Activated T-helper 1 cell treated with Interleukin-2 at 50 U/mL for 16 hours (primary cell): ENCODE measurements at regions not wholly inside any gene's neighbourhood (a gene's known extent, or its start where the extent isn't known, plus 50 kb on each side); places are given as distances from the start of the nearest gene placed in this dataset.

Experiments used
- DNase-seq: peaks from one replicate; pipeline ENCODE4 v3.0.0-alpha.2; 2020; ENCODE audit warnings: low read depth

GRCh38 chr12:125193376-125194152 is 128.3 kb downstream of the AACS start:
- DNase-seq: no peak

GRCh38 chr12:125194163-125194773 is 129.0 kb downstream of the AACS start:
- no peak for DNase-seq

- DNase-seq: no peak
Measured at GRCh38 chr12:125194987-125195386, 129.8 kb downstream of the AACS start.

- DNase-seq: no peak
Measured at GRCh38 chr12:125197326-125197725, 132.1 kb downstream of the AACS start.

DNA sequence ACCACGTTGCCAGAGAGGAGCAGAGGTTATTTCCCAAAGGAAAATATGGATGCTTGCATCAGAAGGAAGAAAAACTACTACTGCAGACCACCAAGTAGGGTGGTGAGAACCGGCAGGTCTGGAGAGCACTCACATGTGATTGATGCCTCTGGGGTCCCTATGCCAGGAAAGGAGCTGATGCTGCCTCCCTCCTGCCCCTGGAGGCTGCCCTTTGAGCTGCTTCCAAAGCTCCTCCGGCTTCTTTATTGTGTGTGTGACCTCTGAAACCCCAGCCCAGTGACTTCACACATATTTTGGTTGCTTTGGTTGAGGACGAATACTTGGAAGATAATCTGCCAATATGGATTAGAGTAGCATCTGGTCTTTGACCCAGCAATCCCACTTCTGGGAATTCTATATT is 133.4 kb downstream of the AACS start:
- no peak for DNase-seq

GRCh38 chr12:125201090-125201489 is 135.9 kb downstream of the AACS start:
- DNase-seq: no peak

GRCh38 chr12:125201940-125202339 is 136.7 kb downstream of the AACS start:
- DNase-seq: no peak

GRCh38 chr12:125202421-125202820 is 137.2 kb downstream of the AACS start:
- no peak for DNase-seq

- DNase-seq: no peak
Measured at GRCh38 chr12:125203145-125203765, 138.0 kb downstream of the AACS start.

DNA sequence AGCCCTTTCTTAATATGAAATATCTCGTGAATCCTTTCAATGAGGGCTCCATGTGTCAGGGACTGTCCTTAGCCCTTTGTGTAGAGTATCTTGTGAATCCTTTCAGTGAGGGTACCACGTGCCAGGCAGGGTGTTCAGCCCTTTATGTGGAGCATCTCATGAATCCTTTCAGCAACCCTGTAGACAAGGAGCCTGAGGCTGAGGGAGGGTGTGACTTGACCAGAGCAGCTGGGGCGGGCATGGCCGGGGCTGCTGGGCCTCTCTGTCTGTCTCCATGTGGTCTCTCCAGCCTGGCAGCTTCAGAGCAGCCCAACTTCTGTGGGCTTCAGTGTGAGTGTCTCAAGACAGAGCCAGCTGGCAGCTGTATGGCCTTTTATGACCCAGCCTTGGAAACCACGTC is 140.2 kb downstream of the AACS start:
- no peak for DNase-seq

DNA sequence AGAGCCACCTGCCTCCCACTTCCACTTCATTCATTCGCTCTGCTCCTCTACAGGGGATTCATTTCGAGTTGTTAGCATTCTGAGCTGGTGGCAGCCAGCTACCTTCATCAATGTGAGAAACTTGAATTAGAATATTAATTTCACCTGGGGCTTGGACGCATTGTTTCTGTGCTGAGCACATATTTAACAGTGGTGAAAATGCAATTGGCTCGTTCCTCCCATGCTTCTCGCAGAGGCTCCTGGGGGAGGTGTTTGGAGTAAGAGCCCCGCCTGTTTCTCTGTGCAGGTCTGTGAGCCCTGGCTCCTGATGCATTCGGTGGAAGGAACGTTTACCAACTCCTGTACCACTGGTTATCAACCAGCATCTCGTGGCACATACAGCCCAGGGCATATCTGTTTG is 141.5 kb downstream of the AACS start:
- no peak for DNase-seq

DNA sequence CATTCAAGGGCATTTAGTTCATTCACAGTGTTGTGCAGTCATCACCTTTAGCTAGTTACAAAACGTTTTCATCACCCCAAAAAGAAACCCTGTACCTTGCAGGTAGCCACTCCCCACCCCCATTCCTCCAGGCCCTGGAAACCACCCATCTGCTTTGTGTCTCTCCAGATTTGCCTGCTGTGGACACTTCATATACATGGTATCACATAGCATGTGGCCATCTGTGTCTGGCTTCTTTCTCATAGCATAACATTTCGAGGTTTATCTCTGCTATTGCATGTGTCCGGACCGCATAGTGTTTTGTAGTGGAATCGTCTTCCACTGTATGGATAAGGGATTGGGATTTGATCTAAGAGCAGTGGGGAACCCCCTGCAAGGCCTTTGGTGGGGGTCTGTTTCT is 143.1 kb downstream of the AACS start:
- DNase-seq: no peak

- DNase-seq: no peak
Measured at GRCh38 chr12:125208942-125209341, 143.7 kb downstream of the AACS start.

DNA sequence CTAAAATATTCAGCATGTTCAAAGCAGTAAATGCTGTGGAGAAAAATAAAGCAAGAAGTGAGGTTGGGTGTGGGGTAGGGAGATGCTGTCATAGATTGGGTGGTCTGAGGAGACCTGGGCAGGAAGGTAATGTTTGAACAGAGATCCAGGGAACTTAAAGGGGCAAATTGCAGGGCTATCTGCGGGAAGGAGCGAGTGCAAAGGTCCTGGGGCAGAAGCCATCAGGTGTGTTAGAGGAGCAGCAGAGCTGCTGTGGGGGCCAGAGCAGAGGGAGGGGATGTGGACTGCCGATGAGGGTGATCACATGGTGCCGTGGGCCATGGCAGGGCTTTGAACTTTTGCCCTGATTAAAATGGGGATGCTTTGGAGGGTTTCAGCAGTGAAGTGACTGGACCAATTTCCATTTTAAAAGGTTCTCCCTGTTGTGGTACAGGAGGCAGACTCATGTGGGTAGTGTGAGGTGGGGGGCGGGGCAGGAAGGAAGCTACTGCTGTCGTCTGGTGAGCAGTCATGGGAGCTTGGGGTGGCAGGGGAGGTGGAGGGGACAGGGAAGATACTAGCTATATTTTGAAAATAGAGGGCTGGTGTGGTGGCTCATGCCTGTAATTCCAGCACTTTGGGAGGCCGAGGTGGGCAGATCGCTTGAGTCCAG is 145.0 kb downstream of the AACS start:
- DNase-seq: no peak

DNA sequence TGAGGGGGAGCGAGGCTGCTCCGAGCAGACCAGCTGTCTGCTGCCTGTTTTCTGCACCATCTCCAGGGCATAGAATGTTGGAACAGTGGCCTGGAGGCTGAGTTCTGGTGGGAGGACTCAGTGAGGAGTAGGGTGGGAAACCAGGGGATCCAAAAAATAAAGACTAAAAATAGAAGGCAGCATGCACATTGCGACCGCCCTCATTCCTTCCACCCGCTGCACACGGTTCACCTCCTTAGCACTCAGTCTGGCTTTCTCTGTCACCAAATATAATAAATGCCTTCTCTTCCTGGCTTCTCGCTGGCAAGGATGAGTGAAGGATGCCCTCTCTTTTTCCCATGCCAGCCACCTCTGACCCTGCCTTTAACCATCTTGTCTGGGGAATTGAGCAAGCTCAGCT is 146.2 kb downstream of the AACS start:
- DNase-seq: no peak

GRCh38 chr12:125214289-125214688 is 149.1 kb downstream of the AACS start:
- no peak for DNase-seq

GRCh38 chr12:125216756-125217155 is 151.5 kb downstream of the AACS start:
- DNase-seq: no peak

- no peak for DNase-seq
Measured at GRCh38 chr12:125217308-125217707, 152.1 kb downstream of the AACS start.

DNA sequence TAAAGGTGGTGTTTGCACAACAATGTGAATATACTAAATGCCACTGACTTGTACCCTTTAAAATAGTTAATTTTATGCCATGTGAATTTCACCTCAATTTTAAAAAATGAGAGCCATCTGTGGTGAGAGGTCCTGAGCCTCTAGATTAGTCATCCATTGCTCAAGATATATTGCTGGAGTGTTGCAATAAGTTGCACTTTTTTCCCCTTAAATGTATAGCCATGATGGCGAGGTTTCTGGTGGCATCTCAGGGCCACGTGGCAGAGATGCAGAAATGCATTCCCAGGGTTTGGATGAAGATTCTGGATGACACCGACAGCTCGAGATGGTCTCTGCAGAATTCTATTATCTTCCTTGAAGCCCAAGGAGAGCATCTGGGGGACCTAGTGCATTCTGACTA is 153.7 kb downstream of the AACS start:
- no peak for DNase-seq

- no peak for DNase-seq
Measured at GRCh38 chr12:125220404-125221273, 155.4 kb downstream of the AACS start.

GRCh38 chr12:125221602-125222001 is 156.4 kb downstream of the AACS start:
- no peak for DNase-seq

DNA sequence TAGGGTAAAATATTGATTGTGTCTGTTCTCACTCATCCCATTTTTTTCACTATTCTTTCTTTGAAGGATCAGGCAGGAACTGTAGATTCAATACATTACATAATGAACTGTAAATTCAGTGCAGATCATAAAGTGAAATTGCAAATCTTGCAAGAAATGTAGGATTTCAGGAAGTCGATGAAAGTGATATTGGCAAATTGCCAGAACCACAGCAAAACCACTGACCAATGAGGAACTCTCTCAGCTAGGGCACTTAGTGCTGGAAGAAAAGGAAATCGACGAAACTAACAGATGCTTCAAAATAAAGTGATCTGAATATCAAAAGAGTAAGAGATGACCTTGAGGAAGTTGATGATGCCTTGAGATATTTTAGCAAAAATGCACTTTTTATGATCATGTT is 157.6 kb downstream of the AACS start:
- DNase-seq: no peak
